Thyroid gland (tissue), 4 donors: ENCODE measurements at regions not wholly inside any gene's neighbourhood (a gene's known extent, or its start where the extent isn't known, plus 50 kb on each side); places are given as distances from the start of the nearest gene placed in this dataset.

Source experiments
- DNase-seq, 2 donors: peaks; one replicate each; pipeline ENCODE4 v3.0.0-alpha.2; 2019
- H3K27ac ChIP-seq, 3 donors: fragments of 200-600 bp; sonication (generic); 1 replicate in 2 of 3; 2 replicates in 1 of 3; pipeline ENCODE4 v1.5.1; 2016 to 2019; ENCODE audit warnings: mild to moderate bottlenecking in 1 of 3, moderate library complexity in 1 of 3
- H3K27me3 ChIP-seq: fragments of 200-600 bp; sonication (generic); one replicate; pipeline ENCODE4 v1.5.1; 2019
- H3K36me3 ChIP-seq, 2 donors: fragments of 200-600 bp; sonication (generic); one replicate each; pipeline ENCODE4 v1.5.1; 2016 to 2019
- H3K4me1 ChIP-seq, 2 donors: fragments of 200-600 bp; sonication (generic); one replicate each; pipeline ENCODE4 v1.5.1; 2017 to 2019
- H3K4me3 ChIP-seq, 3 donors: fragments of 200-600 bp; sonication (generic); replicated peaks in 1 of 3; 1 replicate in 2 of 3; 2 replicates in 1 of 3; pipeline ENCODE4 v1.5.1; 2016; ENCODE audit warnings: mild to moderate bottlenecking in 1 of 3
- H3K9me3 ChIP-seq: fragments of 200-600 bp; sonication (generic); one replicate; pipeline ENCODE4 v1.5.1; 2017
- POLR2A ChIP-seq, 2 donors: fragments of 450-650 bp; IDR thresholded peaks; one replicate each; pipeline ENCODE4 v1.6.1; 2017; ENCODE audit warnings: antibody characterized with exemption in 2 of 2, mild to moderate bottlenecking in 2 of 2, moderate library complexity in 1 of 2
- WGBS, 2 donors: methylation state at CpG; one replicate each; pipeline ENCODE4 v1.1.5; 2017; 5-methylcytosine and 5-hydroxymethylcytosine counted together
- intact Hi-C: fragments of 100-400 bp; cut with DNase I; formaldehyde crosslinking; loops from one replicate; pipeline ENCODE4 v1.15.1; 2023
- TF ChIP-seq, protein P1 (sequence below), 6 experiments: fragments of 200-600 bp in 3 of 6; fragments of 450-650 bp in 3 of 6; sonication (generic) in 3 of 6; IDR thresholded peaks; one replicate each; pipeline ENCODE4 v1.5.1; 2016 to 2019; ENCODE audit warnings: antibody characterized with exemption in 6 of 6, mild to moderate bottlenecking in 2 of 6, inconsistent platforms in 1 of 6, moderate library complexity in 1 of 6

DNA sequence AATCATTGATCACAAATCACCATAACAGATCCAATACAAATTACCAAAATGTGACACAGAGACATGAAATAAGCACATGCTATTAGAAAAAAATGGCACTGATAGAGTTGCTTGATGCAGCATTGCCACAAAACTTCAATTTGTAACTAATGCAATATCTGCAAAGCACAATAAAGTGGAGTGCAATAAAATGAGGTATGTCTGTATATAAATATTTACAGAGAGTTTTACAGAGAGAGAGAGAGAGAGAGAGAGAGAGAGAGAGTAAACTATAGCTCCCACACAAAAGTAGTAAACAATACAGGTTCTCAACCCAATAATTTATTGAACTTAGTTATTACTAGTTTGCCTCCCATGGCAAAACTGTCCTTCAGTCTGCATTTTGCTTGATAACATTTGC, 1807.0 kb downstream of the SUCLG1 start:
- H3K9me3 ChIP-seq, result no peaks in the 10 kb centered on the region
- intact Hi-C loops, result no loop called here
- no peaks in the 10 kb centered on the region for H3K36me3 ChIP-seq
- H3K4me1 ChIP-seq, result no peaks in the 10 kb centered on the region
- no peaks in the 10 kb centered on the region for H3K27me3 ChIP-seq
- no peak overlapping the region for H3K27ac ChIP-seq
- TF ChIP-seq POLR2A (IDR thresholded peaks at IDR 0.05), result no peak
- TF ChIP-seq, protein P1, sequence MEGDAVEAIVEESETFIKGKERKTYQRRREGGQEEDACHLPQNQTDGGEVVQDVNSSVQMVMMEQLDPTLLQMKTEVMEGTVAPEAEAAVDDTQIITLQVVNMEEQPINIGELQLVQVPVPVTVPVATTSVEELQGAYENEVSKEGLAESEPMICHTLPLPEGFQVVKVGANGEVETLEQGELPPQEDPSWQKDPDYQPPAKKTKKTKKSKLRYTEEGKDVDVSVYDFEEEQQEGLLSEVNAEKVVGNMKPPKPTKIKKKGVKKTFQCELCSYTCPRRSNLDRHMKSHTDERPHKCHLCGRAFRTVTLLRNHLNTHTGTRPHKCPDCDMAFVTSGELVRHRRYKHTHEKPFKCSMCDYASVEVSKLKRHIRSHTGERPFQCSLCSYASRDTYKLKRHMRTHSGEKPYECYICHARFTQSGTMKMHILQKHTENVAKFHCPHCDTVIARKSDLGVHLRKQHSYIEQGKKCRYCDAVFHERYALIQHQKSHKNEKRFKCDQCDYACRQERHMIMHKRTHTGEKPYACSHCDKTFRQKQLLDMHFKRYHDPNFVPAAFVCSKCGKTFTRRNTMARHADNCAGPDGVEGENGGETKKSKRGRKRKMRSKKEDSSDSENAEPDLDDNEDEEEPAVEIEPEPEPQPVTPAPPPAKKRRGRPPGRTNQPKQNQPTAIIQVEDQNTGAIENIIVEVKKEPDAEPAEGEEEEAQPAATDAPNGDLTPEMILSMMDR (IDR thresholded peaks at IDR 0.05), result no peak
- no peak for DNase-seq
- no peak overlapping the region for H3K4me3 ChIP-seq

DNA sequence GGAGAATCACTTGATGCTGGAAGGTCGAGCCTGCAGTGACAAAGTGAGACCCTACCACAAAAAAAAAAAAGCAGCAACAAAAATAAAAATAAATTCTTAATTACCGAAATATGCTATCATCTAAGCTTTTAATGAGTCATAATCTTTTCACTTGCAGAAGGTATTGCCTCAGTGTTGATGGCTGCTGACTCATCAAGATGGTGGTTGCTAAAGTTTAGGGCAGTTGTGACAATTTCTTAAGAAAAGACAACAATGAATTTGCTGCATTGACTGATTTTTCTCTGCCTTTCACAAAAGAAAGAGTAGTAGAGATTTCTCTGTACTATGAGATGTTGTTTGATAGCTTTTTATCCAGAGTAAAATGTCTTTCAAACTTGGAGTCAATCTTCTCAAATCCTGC, 1809.0 kb downstream of the SUCLG1 start:
- no peak overlapping the region for H3K27ac ChIP-seq
- no peaks in the 10 kb centered on the region for H3K4me1 ChIP-seq
- intact Hi-C loops, result no loop called here
- H3K36me3 ChIP-seq, result no peaks in the 10 kb centered on the region
- no peak for DNase-seq
- TF ChIP-seq, protein P1 (IDR thresholded peaks at IDR 0.05), result no peak
- no peak for TF ChIP-seq POLR2A (IDR thresholded peaks at IDR 0.05)
- no peaks in the 10 kb centered on the region for H3K9me3 ChIP-seq
- H3K27me3 ChIP-seq, result no peaks in the 10 kb centered on the region
- no peak overlapping the region for H3K4me3 ChIP-seq
- WGBS, 2 donors, result 74 to 87% methylated on average over 2 of the region's 2 CpGs

DNA sequence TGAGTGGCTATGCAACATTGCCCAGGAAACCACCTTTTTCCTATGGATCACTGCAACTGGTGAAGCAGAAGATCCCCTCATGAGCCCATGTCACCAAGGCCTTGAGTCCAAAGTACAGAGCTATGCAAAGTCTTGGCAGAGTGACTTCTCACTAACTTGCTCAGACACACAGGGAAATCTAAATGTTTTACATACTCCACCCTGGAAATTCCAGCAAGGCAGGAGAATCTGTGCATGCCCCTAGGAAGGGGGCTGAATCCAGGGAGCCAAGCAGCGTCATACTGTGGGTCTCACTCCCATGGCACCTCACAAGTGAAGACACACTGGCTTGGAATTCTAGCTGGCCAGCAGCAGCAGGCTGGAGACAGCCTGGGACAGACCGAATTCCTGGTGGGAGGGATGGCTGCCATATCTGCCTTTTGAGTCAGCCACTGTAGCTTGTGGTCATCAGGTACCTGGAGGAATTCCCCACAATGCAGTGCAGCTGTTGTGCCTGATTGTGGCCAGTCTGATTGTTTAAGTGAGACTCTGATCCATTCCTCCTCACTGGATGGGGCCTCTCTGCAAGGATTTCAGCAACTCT, 1817.4 kb downstream of the SUCLG1 start:
- no peaks in the 10 kb centered on the region for H3K4me1 ChIP-seq
- intact Hi-C loops, result no loop called here
- no peak overlapping the region for H3K4me3 ChIP-seq
- WGBS, 2 donors, result 83 to 93% methylated on average over 1 to 2 of the region's 2 CpGs
- TF ChIP-seq POLR2A (IDR thresholded peaks at IDR 0.05), result no peak
- DNase-seq, result no peak
- H3K9me3 ChIP-seq, result no peaks in the 10 kb centered on the region
- no peak overlapping the region for H3K27ac ChIP-seq
- H3K36me3 ChIP-seq, result no peaks in the 10 kb centered on the region
- no peaks in the 10 kb centered on the region for H3K27me3 ChIP-seq

- Histone ChIP-seq H3K9me3 (no peaks in the 10 kb centered on the region), H3K27ac (no peak overlapping the region), H3K36me3 (no peaks in the 10 kb centered on the region), H3K4me3 (no peak overlapping the region), H3K4me1 (no peaks in the 10 kb centered on the region), H3K27me3 (no peaks in the 10 kb centered on the region)
- intact Hi-C loops, result no loop called here
- DNase-seq, result no peak
- TF ChIP-seq, protein P1 (IDR thresholded peaks at IDR 0.05), result no peak
- TF ChIP-seq POLR2A (IDR thresholded peaks at IDR 0.05), result no peak
- 82 to 90% methylated on average over 3 of the region's 3 CpGs for WGBS, 2 donors
Observed at GRCh38 chr2:82636402-82637020, 1822.6 kb downstream of the SUCLG1 start.

DNA sequence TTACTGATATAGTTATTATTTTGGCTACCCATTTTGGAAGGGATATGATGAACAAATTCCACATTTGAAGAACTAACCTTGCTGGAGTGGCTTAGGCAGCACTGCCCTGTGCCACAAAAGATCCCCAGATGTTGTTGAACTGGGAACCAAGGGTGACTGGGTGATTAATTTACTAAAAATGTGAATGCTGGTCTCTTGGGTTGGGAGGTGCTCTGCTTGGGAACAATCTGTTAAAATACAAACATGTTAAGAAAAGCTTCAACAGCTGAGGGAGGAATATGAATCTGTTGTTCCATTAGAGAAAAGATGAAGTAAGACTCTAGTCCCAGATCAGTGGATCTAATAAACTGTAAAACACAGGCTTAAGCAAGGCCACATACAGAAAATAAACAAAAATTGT, 1860.1 kb downstream of the SUCLG1 start:
- DNase-seq, result no peak
- no peak for TF ChIP-seq POLR2A (IDR thresholded peaks at IDR 0.05)
- TF ChIP-seq, protein P1 (IDR thresholded peaks at IDR 0.05), result no peak
- H3K9me3 ChIP-seq, result no peaks in the 10 kb centered on the region
- no peak overlapping the region for H3K4me3 ChIP-seq
- H3K36me3 ChIP-seq, result no peaks in the 10 kb centered on the region
- no peaks in the 10 kb centered on the region for H3K27me3 ChIP-seq
- no peak overlapping the region for H3K27ac ChIP-seq
- H3K4me1 ChIP-seq, result no peaks in the 10 kb centered on the region
- intact Hi-C loops, result no loop called here
